Caco-2 (cell line): ENCODE measurements at regions not wholly inside any gene's neighbourhood (a gene's known extent, or its start where the extent isn't known, plus 50 kb on each side); places are given as distances from the start of the nearest gene placed in this dataset.

Experiments used
- BruUV-seq: library from RNA; stranded (reverse); fragments of 400-500 nt; replicated peaks from 2 replicates; lab custom pipeline; 2021; lab: Mats Ljungman, UMichigan
- CTCF ChIA-PET: fragments of 300-600 bp; sonication (Branson Sonifier 250); formaldehyde crosslinking; loops from one replicate; lab custom pipeline; 2022; ENCODE audit warnings: antibody characterized with exemption; lab: Charles Lee
- POLR2A ChIA-PET: fragments of 300-600 bp; sonication (Branson Sonifier 250); formaldehyde crosslinking; loops from one replicate; lab custom pipeline; 2022; ENCODE audit warnings: antibody characterized with exemption; lab: Charles Lee
- DNase-seq, 2 experiments: peaks; one replicate each; pipeline versions ENCODE4 v3.0.0 to v3.0.0-alpha.2; 2020 to 2022
- H3K27me3 ChIP-seq: replicated peaks from 2 replicates; pipeline ENCODE4 v1.6.0; 2011; ENCODE audit warnings: low read length; ENCODE audit not compliant: control insufficient read depth, insufficient read depth
- H3K36me3 ChIP-seq: 2 replicates; pipeline ENCODE4 v1.5.1; 2011; ENCODE audit warnings: low read length; ENCODE audit not compliant: control insufficient read depth, insufficient read depth
- H3K4me1 ChIP-seq: fragments of 250-450 bp; sonication (Bioruptor Pico); 2 replicates; pipeline ENCODE4 v1.5.1; 2020; ENCODE audit warnings: mild to moderate bottlenecking
- H3K4me3 ChIP-seq: 2 replicates; pipeline ENCODE4 v1.5.1; 2011; ENCODE audit warnings: low read depth, mild to moderate bottlenecking, control low read depth, low read length
- H3K9me3 ChIP-seq: fragments of 250-450 bp; sonication (Bioruptor Pico); 2 replicates; pipeline ENCODE4 v1.5.1; 2020; ENCODE audit warnings: mild to moderate bottlenecking, moderate library complexity
- H3K27ac Mint-ChIP-seq: one replicate; pipeline ENCODE4 v1.8.0; 2022; ENCODE audit warnings: mixed read lengths; ENCODE audit not compliant: unreplicated experiment
- H3K27me3 Mint-ChIP-seq: one replicate; pipeline ENCODE4 v1.8.0; 2022; ENCODE audit warnings: mixed read lengths; ENCODE audit not compliant: insufficient read depth, unreplicated experiment
- H3K36me3 Mint-ChIP-seq: one replicate; pipeline ENCODE4 v1.8.0; 2022; ENCODE audit warnings: mild to moderate bottlenecking, mixed read lengths; ENCODE audit not compliant: insufficient read depth, unreplicated experiment
- H3K4me1 Mint-ChIP-seq: one replicate; pipeline ENCODE4 v1.8.0; 2022; ENCODE audit warnings: low read depth, mixed read lengths; ENCODE audit not compliant: unreplicated experiment
- H3K4me3 Mint-ChIP-seq: one replicate; pipeline ENCODE4 v1.8.0; 2022; ENCODE audit warnings: mild to moderate bottlenecking, moderate library complexity, mixed read lengths; ENCODE audit not compliant: unreplicated experiment
- H3K9me3 Mint-ChIP-seq: one replicate; pipeline ENCODE4 v1.8.0; 2022; ENCODE audit warnings: mixed read lengths; ENCODE audit not compliant: unreplicated experiment
- CTCF ChIP-seq, 2 experiments: fragments of 200-600 bp in 1 of 2; IDR thresholded peaks; 1 replicate in 1 of 2; 2 replicates in 1 of 2; pipeline versions ENCODE4 v1.5.1 to v1.8.0; 2011 to 2022; ENCODE audit warnings: antibody characterized with exemption in 1 of 2, control low read depth in 1 of 2, inconsistent platforms in 1 of 2, low read depth in 1 of 2, low read length in 1 of 2, mild to moderate bottlenecking in 1 of 2, moderate library complexity in 1 of 2; ENCODE audit not compliant: insufficient read depth in 1 of 2, severe bottlenecking in 1 of 2, unreplicated experiment in 1 of 2
- intact Hi-C: fragments of 100-400 bp; cut with micrococcal nuclease; formaldehyde crosslinking; loops from one replicate; pipeline ENCODE4 v1.10.0; 2022; ENCODE audit not compliant: unreplicated experiment

GRCh38 chr6:102333736-102334135, 940.2 kb downstream of the GRIK2 start:
- no peaks in the 10 kb centered on the region for H3K36me3 Mint-ChIP-seq
- H3K27me3 ChIP-seq, result no peaks in the 10 kb centered on the region
- CTCF ChIA-PET, result no interaction called here
- no peaks in the 10 kb centered on the region for H3K9me3 Mint-ChIP-seq
- intact Hi-C loops, result no loop called here
- no peak for TF ChIP-seq CTCF (IDR thresholded peaks at IDR 0.05; ENCODE audit: insufficient read depth in 1 of 2, low read depth in 1 of 2, low read length in 1 of 2, severe bottlenecking in 1 of 2, unreplicated experiment in 1 of 2)
- H3K4me3 Mint-ChIP-seq, result no peak overlapping the region
- no peak overlapping the region for H3K4me3 ChIP-seq
- no peak overlapping the region for H3K27ac Mint-ChIP-seq
- no peak for DNase-seq
- no peaks in the 10 kb centered on the region for H3K27me3 Mint-ChIP-seq
- H3K4me1 Mint-ChIP-seq, result no peaks in the 10 kb centered on the region
- no peaks in the 10 kb centered on the region for H3K36me3 ChIP-seq
- no peaks in the 10 kb centered on the region for H3K9me3 ChIP-seq
- H3K4me1 ChIP-seq, result no peaks in the 10 kb centered on the region
- POLR2A ChIA-PET, result no interaction called here
- BruUV-seq, result no TSS peak

- intact Hi-C loops, result no loop called here
- H3K4me1 ChIP-seq, result no peaks in the 10 kb centered on the region
- TF ChIP-seq CTCF (IDR thresholded peaks at IDR 0.05; ENCODE audit: insufficient read depth in 1 of 2, low read depth in 1 of 2, low read length in 1 of 2, severe bottlenecking in 1 of 2, unreplicated experiment in 1 of 2), result no peak
- H3K9me3 ChIP-seq, result no peaks in the 10 kb centered on the region
- BruUV-seq, result no TSS peak
- H3K4me1 Mint-ChIP-seq, result no peaks in the 10 kb centered on the region
- DNase-seq, result no peak
- no peaks in the 10 kb centered on the region for H3K36me3 Mint-ChIP-seq
- no peaks in the 10 kb centered on the region for H3K9me3 Mint-ChIP-seq
- H3K27me3 Mint-ChIP-seq, result no peaks in the 10 kb centered on the region
- no peaks in the 10 kb centered on the region for H3K36me3 ChIP-seq
- ChIA-PET CTCF (no interaction called here), POLR2A (no interaction called here)
- no peak overlapping the region for H3K27ac Mint-ChIP-seq
- H3K4me3 Mint-ChIP-seq, result no peak overlapping the region
- H3K27me3 ChIP-seq, result no peaks in the 10 kb centered on the region
- H3K4me3 ChIP-seq, result no peak overlapping the region
These were observed 934.3 kb downstream of the GRIK2 start for GRCh38 chr6:102327697-102328225.

DNA sequence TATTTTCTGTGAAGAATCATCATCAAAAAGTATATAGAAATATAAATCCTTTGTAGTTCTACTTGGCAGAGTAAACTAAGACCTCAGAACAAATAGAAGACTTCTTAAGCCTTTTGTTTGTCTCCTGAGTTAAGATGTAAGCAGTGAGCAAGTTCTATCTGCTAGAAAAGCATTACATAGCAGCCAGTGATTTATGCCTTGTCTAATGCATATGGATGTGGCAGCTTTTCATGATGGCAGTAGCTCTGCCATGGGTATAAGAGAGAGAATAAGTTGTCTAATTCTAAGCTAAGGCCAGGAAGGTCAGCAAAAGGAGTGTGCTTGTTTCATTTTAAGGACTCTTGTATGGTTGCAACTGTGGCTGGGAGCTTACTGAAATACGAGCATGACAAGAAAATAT, 920.2 kb downstream of the GRIK2 start:
- Histone ChIP-seq H3K4me1 (no peaks in the 10 kb centered on the region), H3K4me3 (no peak overlapping the region), H3K9me3 (no peaks in the 10 kb centered on the region), H3K36me3 (no peaks in the 10 kb centered on the region), H3K27me3 (no peaks in the 10 kb centered on the region; the same call in 1 of the 2 replicates)
- peaks cover 10% of the 10 kb centered on the region for H3K9me3 Mint-ChIP-seq
- ChIA-PET CTCF (no interaction called here), POLR2A (no interaction called here)
- no peak for DNase-seq
- H3K27ac Mint-ChIP-seq, result no peak overlapping the region
- no peaks in the 10 kb centered on the region for H3K27me3 Mint-ChIP-seq
- H3K4me3 Mint-ChIP-seq, result no peak overlapping the region
- TF ChIP-seq CTCF (IDR thresholded peaks at IDR 0.05; ENCODE audit: insufficient read depth in 1 of 2, low read depth in 1 of 2, low read length in 1 of 2, severe bottlenecking in 1 of 2, unreplicated experiment in 1 of 2), result no peak
- intact Hi-C loops, result no loop called here
- H3K36me3 Mint-ChIP-seq, result no peaks in the 10 kb centered on the region
- no TSS peak for BruUV-seq
- H3K4me1 Mint-ChIP-seq, result no peaks in the 10 kb centered on the region
